ENCODE measurements at regions not wholly inside any gene's neighbourhood (a gene's known extent, or its start where the extent isn't known, plus 50 kb on each side); places are given as distances from the start of the nearest gene placed in this dataset.

GRCh38 chr7:120052884-120053382 is 220.0 kb upstream of the KCND2 start:
- TF ChIP-seq, protein P1, sequence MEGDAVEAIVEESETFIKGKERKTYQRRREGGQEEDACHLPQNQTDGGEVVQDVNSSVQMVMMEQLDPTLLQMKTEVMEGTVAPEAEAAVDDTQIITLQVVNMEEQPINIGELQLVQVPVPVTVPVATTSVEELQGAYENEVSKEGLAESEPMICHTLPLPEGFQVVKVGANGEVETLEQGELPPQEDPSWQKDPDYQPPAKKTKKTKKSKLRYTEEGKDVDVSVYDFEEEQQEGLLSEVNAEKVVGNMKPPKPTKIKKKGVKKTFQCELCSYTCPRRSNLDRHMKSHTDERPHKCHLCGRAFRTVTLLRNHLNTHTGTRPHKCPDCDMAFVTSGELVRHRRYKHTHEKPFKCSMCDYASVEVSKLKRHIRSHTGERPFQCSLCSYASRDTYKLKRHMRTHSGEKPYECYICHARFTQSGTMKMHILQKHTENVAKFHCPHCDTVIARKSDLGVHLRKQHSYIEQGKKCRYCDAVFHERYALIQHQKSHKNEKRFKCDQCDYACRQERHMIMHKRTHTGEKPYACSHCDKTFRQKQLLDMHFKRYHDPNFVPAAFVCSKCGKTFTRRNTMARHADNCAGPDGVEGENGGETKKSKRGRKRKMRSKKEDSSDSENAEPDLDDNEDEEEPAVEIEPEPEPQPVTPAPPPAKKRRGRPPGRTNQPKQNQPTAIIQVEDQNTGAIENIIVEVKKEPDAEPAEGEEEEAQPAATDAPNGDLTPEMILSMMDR (conservative IDR thresholded peaks at IDR 0.05; ENCODE audit: low read length): no peak
- no peak for TF ChIP-seq EZH2phosphoT487 (IDR thresholded peaks at IDR 0.05; ENCODE audit: borderline replicate concordance)

Measured in Loucy (cell line).